Activated CD4-positive, alpha-beta T cell treated with anti-CD3 and anti-CD28 coated beads, Interleukin-2, amount 10 ng/mL, durations not matched to agents 7 days and 5 days (primary cell): ENCODE measurements at regions not wholly inside any gene's neighbourhood (a gene's known extent, or its start where the extent isn't known, plus 50 kb on each side); places are given as distances from the start of the nearest gene placed in this dataset.

Experiments
- CTCF ChIA-PET: fragments of 350-600 bp; sonication (Branson Sonifier 250); formaldehyde crosslinking; loops from one replicate; lab custom pipeline; 2021; ENCODE audit warnings: antibody characterized with exemption; lab: Charles Lee
- POLR2A ChIA-PET: fragments of 350-600 bp; sonication (Branson Sonifier 250); formaldehyde crosslinking; loops from one replicate; lab custom pipeline; 2021; ENCODE audit warnings: antibody characterized with exemption; lab: Charles Lee
- DNase-seq: peaks from one replicate; pipeline ENCODE4 v3.0.0-alpha.2; 2020
- H3K27ac Mint-ChIP-seq: one replicate; pipeline ENCODE4 v1.8.0; 2021; ENCODE audit warnings: mild to moderate bottlenecking, moderate library complexity, mixed read lengths
- H3K27me3 Mint-ChIP-seq: one replicate; pipeline ENCODE4 v1.8.0; 2021; ENCODE audit warnings: mixed read lengths
- H3K36me3 Mint-ChIP-seq: one replicate; pipeline ENCODE4 v1.8.0; 2021; ENCODE audit warnings: low read depth, mixed read lengths
- H3K4me1 Mint-ChIP-seq: one replicate; pipeline ENCODE4 v1.8.0; 2021; ENCODE audit warnings: mixed read lengths
- H3K4me3 Mint-ChIP-seq: one replicate; pipeline ENCODE4 v1.8.0; 2021; ENCODE audit warnings: mild to moderate bottlenecking, moderate library complexity, mixed read lengths
- H3K9me3 Mint-ChIP-seq: one replicate; pipeline ENCODE4 v1.8.0; 2021; ENCODE audit warnings: mixed read lengths

- ChIA-PET POLR2A (no interaction called here), CTCF (no interaction called here)
- H3K36me3 Mint-ChIP-seq: no peaks in the 10 kb centered on the region
- no peaks in the 10 kb centered on the region for H3K27me3 Mint-ChIP-seq
- no peak overlapping the region for H3K4me3 Mint-ChIP-seq
- DNase-seq: no peak
- no peaks in the 10 kb centered on the region for H3K9me3 Mint-ChIP-seq
- H3K27ac Mint-ChIP-seq: no peak overlapping the region
- no peaks in the 10 kb centered on the region for H3K4me1 Mint-ChIP-seq
Measured at GRCh38 chrX:33307911-33308354, 96.6 kb upstream of the DMD start.

DNA sequence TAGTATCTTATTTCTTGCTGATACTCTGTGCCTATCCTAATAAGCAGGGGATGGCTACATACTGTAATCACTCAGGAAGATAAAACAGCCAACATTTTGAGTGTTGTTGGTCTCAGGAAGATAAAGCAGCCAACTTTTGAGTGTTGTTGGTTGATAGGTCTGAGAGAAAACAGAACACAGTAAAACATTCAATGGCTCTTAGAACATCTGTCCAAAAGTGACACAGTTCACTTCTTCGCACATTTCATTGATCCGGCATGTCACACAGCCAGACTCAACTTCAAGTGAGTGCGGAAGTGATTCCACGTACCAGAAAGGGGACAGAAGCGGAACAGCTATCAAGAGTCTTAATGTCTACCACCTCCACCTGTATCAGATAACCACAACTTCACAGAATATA is 87.3 kb upstream of the DMD start:
- Mint-ChIP-seq H3K27me3 (no peaks in the 10 kb centered on the region), H3K9me3 (no peaks in the 10 kb centered on the region), H3K27ac (no peak overlapping the region), H3K36me3 (no peaks in the 10 kb centered on the region), H3K4me1 (no peaks in the 10 kb centered on the region), H3K4me3 (no peak overlapping the region)
- no peak for DNase-seq
- CTCF ChIA-PET: no interaction called here
- POLR2A ChIA-PET: no interaction called here

- Mint-ChIP-seq H3K27me3 (no peaks in the 10 kb centered on the region), H3K9me3 (no peaks in the 10 kb centered on the region), H3K4me1 (no peaks in the 10 kb centered on the region), H3K27ac (no peak overlapping the region), H3K4me3 (no peak overlapping the region), H3K36me3 (no peaks in the 10 kb centered on the region)
- POLR2A ChIA-PET: no interaction called here
- CTCF ChIA-PET: no interaction called here
- no peak for DNase-seq
Measured at GRCh38 chrX:33285550-33285949, 74.2 kb upstream of the DMD start.

DNA sequence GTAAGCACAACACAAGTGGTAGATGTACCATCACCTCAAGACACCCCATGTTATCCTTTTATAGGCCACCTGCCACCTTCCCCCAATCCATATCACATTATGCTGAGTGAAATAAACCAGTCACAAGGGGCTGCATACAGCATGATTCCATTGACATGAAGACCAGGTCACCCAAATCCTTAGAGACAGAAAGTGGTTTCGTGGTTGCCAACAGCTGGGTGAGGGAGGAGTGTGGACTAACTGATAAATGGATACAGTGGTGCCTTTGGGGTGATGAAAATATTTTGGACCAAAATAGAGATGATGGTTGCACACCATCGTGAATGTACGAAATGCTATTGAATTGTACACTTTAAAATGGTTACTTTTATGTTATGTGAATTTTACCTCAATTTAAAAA is 65.7 kb upstream of the DMD start:
- H3K4me1 Mint-ChIP-seq: no peaks in the 10 kb centered on the region
- H3K27me3 Mint-ChIP-seq: no peaks in the 10 kb centered on the region
- H3K9me3 Mint-ChIP-seq: no peaks in the 10 kb centered on the region
- no peak overlapping the region for H3K27ac Mint-ChIP-seq
- no peak for DNase-seq
- CTCF ChIA-PET: no interaction called here
- H3K4me3 Mint-ChIP-seq: no peak overlapping the region
- POLR2A ChIA-PET: no interaction called here
- H3K36me3 Mint-ChIP-seq: no peaks in the 10 kb centered on the region

DNA sequence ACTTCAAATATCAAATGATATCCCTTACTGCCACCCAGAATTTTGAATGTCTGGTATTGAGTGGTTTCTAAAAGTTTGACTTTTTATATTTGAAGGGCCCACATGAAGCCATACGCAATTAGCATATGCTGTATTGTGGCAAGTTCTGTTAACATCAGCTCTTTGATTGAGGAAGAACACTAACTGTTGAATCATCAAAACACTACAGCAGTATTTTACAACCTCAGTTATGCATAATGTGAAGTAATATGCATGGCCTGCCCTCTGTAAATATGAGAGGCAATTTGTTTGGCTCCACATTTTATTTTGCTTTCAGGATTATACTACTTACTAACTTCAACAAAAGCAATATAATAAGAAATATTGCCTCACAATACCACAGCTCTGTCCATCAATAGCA is 62.2 kb upstream of the DMD start:
- H3K36me3 Mint-ChIP-seq: no peaks in the 10 kb centered on the region
- no peak for DNase-seq
- POLR2A ChIA-PET: no interaction called here
- no peak overlapping the region for H3K27ac Mint-ChIP-seq
- CTCF ChIA-PET: no interaction called here
- no peaks in the 10 kb centered on the region for H3K4me1 Mint-ChIP-seq
- H3K4me3 Mint-ChIP-seq: no peak overlapping the region
- no peaks in the 10 kb centered on the region for H3K27me3 Mint-ChIP-seq
- H3K9me3 Mint-ChIP-seq: no peaks in the 10 kb centered on the region

- Mint-ChIP-seq H3K36me3 (no peaks in the 10 kb centered on the region), H3K27ac (no peak overlapping the region), H3K4me1 (no peaks in the 10 kb centered on the region), H3K4me3 (no peak overlapping the region), H3K9me3 (no peaks in the 10 kb centered on the region), H3K27me3 (no peaks in the 10 kb centered on the region)
- CTCF ChIA-PET: no interaction called here
- POLR2A ChIA-PET: no interaction called here
- DNase-seq: no peak
Measured at GRCh38 chrX:33272986-33273385, 61.6 kb upstream of the DMD start.
